DMS 273 (cell line): ENCODE measurements at regions not wholly inside any gene's neighbourhood (a gene's known extent, or its start where the extent isn't known, plus 50 kb on each side); places are given as distances from the start of the nearest gene placed in this dataset.

Experiments
- DNase-seq: peaks from one replicate; lab custom pipeline; 2025; ENCODE audit not compliant: unreplicated experiment; lab: John Stamatoyannopoulos, UW

DNA sequence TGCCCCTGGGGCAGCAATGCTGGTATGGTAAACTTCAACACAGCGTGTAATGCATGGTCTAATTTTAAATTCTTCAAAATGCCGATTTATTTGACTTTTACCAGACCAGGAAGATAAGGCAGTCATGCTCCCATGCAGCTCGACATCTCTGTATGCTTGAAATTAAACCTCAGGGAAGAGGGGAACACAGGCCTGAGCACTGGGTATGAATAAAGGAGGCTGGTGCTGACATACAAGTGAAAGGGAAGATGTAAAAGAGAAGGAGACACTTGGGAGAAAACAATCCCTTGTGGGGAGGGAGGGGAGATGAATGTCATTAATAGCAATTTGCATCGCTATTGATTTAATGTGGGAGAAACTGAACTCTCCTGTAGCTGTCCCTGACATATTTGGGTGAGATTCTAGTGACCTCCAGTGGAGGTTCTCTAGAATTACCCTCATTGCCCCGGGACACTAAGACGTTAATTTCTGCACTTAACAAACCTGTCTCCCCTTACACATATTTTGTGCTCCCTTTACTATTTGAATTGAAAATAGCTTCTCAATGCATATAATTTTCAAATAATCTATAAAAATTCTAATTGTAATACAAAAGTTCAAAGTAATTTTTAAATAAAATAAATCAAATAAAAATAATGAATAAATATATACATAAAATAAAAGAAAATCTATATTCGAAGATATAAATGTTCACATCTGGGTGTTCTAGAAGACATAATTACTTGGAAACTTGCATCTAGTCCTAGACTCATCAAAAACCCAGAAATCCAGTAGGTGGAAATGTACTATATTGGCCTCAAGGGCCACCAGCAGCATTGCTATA, 283.1 kb downstream of the LMX1A start:
- peak; percentile 80 for DNase-seq

DNA sequence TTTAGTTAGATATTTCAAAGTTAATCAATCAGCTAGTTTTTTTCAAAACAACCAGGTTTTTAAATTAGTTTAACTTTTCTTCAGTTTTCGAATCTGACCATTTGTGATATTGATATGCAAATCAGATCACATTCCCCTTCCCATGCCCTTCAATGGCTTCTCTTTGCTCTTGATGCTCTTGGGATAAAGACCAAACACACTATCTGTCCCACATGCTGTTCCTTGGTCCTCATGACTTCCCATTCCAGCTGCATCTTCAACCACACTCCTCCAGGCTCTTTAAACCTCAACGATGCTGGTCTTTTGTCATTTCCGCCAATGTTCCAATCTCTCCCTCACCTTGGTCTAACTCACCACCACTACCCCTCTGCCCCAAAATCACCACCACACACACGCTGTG, 285.8 kb downstream of the LMX1A start:
- no peak for DNase-seq

DNA sequence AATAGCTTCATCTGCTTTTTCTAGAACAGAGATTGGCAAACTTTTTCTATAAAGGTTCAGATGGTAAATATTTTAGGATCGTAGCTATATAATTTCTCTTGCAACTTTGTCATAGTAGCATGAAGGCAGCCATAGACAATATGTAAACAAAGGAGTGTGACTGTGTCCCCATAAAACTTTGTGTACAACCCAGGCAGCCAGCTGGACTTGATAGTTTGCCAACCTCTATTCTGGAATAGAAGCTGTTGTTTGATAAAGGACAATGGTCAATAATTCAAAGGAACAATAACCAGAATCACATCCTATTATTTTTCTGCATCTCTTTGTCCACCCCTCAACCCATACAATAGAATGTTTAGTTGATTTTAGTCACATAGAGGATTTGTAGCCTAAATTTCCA, 286.7 kb downstream of the LMX1A start:
- no peak for DNase-seq

DNA sequence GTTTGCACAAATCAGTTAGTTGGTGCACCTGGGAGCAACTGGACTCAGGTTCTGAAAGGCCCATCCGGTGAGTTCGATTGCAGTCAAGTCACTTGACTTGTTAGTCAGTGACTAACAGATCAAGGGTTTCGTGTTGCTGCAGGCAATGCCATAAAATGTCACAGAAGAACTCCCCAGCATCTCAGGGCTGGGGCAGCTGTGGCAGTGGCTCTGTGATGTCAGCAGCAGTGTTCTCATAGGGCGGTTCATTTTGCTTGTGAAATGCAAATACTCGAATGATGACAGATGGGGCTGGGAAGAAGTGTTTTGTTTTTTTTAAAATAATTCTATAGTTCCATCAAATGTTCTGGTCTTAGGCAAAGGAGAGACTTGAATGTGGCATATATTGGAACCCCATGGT, 287.8 kb downstream of the LMX1A start:
- DNase-seq = peak; percentile 7

DNA sequence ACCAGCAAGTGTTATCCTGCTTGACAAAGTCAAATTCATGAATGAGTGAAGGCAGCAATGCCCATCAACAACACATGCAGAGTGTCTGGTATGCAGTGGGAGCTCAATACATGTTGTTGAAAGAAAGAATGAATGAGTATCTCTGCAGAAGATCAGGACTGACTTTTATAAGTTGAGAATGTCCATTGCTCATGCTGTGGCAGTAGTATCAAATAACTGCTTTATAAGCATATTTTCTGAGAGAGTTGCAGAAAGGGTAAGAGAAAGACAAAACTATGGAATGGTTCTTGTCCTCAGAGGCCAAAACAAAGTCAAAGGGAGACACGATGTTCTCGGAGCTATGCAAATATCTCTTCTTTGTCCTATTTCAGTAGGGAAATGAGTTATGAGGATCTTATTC, 288.7 kb downstream of the LMX1A start:
- DNase-seq = no peak

DNA sequence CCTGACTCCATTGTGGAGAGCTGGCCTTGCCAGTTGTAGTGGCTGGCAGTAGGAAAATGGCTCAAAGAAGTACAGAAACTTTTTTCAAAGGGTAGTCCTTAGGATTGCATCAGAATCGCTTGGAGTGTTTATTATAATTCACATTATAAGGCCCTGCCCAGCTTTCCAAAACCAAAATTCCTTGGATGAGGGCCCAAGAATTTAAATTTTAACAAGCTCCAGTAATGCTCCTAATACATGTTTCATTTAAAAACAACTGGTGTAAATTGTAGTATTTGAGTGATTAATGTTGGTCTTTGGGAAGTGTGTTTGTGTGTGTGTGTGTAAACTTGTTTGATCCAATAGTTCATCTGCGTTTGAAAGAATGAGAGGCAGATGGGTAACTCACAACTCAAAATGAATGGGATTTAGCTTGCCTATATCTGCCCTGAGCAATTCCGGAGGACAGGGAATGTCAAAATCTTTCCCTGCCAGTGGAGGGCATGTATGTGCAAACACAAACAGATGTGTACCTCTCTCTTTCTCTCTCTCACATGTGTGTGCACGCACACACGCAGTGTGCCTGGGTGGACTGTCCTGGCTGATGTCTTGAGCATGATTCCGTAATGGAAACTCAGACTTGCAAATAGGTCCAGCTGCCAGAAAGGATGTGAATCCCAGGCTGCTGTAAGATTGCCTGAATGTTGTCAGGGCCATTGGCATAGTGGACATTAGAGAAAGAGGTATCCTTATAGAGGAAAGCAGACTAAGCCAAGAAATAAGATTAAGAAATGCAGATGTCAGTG, 293.1 kb downstream of the LMX1A start:
- DNase-seq = no peak

DNA sequence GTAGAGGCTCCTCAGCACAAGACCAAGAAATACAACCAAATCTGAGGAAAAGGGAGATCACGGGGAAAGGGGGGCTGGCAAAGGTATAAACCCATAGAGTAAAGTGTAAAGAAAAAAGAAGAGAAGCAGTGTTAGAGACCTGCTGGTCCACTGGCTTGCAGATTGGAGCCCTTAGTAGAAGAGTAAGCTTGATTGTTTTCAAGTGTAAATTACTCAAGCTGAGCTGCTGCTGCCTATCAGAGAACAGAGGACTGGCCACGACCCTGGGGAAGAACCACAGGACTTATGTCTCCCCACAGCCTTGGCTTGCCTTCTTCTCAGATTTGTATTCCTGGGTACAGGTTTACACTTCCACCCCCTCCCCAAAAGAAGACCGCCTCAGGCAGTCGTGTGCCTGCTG, 294.2 kb downstream of the LMX1A start:
- DNase-seq = no peak

DNA sequence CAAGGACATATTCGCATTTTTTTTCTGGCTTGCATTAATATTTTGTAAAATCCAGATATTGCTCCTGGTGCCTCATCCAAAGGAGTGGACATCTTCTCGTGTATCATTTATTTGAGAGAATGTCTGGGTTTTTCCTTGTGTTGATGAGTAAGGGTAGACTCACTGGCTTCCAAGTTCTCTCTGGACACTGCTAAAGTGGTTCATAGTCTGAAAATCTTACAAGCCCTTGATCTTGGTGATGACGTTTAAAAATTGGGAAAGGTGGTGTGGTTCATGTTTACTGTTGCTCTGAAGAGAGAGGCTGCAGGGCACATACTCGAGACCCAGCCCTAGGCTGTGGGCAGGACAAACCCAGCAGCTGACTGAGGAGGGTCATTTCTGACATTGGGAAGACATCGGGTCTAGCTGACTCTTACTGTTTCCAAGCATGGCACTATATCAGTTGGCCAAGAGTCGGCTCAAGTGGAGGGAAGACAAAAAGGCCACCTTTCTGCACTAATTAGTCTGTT, 296.2 kb downstream of the LMX1A start:
- DNase-seq = no peak

DNA sequence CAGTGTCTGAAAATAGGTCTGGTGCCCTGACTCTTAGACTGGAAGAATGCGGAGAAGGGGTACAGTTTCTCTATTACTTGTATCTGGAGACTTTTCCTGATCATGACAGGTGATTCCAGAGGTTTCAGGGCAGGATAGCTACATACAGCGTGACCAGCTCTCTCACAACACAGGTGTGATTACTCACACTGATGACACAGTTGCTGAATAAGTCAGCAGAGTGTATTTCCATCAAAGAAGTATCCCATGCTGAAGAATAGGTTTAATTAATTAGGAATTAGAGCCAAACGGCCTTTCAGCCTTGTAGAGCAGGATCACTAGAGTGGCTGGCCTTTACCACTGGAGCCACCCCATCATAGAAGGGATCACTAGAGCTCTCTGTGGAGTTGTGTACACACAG, 298.6 kb downstream of the LMX1A start:
- no peak for DNase-seq

DNA sequence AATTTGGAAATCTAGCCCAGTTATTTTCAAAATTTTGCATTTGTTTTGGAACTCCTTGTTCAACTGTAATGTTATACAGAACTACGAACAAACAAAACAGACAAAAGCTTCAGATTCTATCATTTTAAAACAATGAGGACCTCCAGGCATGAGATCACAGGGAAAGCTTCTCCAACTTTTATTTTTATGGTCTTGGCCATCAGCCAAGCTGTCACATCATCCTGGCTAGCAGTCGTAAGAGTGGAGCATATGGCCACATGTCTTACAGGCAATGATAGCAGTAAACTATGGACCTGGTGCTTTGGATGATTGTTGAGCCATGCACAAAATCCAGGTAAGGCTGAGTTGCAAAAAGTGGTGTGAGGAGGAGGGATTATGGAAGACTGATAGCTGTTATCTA, 299.6 kb downstream of the LMX1A start:
- peak; percentile 69 for DNase-seq

DNA sequence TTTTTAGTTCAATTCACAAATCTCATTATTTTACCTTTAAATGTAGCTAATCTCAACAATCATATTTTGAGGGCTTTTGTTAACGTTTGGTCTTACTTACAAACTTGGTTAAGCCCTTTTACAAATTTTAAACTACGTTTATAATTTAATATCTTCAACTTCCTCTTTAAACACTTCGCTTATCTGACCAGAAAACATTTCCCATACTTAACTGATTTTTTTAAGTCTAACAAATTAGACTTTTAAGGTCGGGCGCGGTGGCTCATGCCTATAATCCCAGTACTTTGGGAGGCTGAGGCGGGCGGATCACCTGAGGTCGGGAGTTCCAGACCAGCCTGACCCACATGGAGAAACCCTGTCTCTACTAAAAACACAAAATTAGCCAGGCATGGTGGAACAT, 300.9 kb downstream of the LMX1A start:
- DNase-seq = no peak

DNA sequence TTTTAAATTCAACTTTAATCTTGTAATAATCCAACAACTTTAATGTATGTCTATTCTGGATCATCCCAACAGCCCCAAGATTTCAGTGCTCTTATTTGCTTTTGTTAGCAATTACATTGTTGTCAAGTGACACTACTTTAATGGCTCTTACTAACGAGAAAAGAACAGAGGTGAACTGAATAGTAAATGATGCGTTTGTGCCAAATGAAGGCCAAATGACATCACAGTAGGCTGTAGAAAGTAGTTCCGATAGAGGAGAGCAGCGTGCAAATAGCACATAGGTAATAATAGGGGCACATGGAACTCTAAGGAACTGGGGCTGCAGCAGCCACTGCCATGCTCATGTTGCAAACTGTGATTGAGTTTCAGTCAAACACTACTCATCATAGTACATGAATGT, 301.9 kb downstream of the LMX1A start:
- no peak for DNase-seq

DNA sequence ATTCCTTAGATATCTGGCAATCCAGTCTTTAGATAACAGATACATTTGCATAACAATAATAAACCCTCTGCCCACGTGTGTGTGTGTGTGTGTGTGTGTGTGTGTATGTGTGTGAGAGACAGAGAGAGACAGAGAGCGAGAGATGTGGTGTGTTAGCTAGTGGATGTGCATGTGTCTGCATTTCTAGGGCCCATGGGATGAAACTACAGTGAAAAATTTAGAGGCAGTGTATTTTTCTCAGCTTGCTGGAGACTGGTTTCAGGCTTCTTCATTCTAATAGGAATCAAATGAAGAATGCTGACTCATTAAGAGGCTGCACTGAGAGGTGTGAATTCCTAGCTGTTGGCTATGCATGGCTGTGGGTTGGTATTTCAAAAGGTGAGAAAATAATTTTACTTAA, 303.2 kb downstream of the LMX1A start:
- no peak for DNase-seq

DNA sequence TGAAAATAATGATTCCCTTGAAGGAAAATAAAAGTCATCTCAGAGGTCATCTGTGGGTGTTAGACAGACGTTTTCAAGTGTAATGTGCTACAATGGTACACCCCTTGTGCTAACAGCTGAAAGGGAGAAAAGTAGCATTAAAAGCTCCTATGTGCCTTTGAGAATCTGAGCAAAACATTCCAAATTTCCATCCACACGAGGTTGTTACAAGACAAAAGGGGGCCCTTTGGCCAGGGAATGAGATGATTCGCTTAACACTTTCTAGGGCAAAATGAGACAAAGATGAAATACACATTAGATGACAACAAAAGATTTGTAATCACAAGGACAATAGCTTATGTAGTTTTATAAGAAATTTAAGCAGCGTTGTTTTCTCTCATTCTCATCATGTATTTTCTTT, 303.6 kb downstream of the LMX1A start:
- DNase-seq = no peak

DNA sequence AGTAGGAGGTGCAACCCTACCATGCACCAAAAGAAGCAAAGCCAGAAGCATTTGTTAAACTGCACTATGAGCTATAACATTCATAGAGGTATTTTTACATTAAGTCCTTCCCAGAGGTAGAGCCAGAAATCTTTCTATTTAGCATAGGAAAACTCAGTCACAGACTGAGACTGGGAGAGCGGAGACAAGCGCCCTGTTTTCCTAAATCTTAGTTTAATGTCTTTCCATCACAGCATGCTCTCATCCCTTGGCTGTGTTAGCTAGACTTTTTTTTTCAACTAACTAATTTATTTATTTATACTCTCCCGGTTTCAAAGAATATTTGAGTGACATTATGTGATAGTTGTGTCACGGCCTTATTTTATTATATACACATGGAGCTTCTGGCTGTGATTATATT, 304.1 kb downstream of the LMX1A start:
- no peak for DNase-seq

DNA sequence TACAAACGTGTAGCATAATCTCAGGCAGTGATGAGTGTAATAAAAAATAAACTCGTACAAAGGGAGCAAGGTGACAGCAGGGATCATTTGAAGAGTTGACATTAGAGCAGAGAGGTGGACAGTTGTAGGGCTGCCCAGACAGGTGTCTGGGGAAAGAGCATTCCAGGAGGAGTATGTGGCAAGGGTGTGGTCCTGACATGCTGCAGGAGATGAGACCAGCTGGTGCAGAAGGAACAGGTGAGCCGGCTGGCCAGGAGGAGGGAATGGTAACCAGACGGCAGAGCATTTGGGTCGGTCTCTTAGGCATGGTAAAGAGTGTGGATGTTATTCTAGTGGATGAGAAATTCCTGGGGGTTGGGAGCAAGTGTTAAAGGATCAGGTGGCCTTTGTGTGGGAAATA, 306.3 kb downstream of the LMX1A start:
- no peak for DNase-seq

DNA sequence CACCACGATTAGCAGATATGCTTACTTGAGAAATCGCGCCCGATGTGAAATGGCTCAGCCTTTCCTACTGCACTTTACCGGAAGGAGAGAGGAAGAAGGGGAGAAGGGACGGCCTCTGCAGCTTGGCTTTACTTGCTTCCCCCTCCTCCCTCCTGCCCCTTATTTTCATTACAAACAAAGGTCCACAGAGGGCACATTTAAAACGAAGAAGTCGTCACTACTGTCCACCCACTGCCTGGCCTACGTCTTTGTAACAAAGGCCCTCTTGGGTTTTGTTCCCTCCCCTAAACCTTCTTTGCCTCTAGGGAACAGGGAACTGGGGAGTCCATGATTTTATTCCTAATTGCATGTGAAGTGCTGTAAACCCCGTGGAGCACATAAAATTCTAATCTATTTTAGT, 308.5 kb downstream of the LMX1A start:
- DNase-seq = no peak

DNA sequence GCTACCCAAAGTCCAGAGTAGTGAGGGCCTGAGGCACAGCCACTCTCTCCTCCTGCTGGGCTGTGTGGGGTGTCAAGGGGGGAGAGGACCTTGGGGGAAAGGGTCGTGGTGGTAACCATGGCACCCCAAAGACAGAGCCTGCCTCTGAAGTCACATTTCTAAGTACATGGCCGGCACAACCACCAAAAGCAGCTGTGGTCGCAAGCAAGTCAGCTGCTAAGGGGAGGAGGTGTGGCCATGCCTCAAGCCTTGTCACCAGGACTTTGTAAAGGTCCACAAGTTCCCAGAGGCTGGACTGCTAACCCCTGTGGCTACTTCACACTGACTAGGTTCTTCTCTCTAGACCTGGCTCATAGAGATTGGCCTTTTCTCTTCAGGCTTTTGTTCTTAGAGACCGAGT, 310.6 kb downstream of the LMX1A start:
- no peak for DNase-seq

DNA sequence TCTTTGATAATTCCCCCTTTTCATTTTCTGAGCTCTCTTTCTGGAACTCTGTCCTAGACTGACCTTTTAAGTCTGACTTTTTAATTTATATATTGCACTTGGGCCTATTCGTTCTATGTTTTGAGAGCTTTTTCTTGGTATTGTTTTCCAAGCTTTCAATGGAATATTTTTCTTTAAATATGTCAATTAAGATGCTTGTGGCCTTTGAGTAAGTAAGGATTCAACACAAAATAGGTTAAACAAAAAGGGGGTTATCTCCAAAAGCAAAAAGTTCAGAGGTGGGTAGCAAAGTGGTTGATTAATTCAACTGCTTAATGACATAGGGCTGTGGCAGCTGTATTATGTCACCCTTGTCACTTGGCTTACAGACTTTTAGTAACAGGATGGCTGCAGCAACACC, 315.9 kb downstream of the LMX1A start:
- DNase-seq = no peak

DNA sequence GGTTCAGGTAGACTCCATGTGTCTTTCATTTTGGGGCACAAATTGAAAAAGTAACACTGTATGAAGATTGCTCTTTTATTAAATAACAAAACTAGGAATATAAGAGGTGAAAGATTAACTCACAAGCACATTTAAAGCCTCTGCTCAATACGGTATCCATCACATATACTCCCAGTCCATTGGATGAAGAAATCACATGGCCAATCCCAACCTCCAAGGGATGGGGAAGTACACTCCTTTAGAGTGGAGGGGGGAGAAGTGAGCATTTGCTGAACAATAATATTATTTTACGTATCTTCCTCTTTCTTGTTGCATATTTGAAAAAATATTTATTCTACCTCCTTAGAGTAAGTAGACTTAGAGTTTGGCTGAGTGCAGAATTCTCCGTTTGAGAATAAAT, 316.5 kb downstream of the LMX1A start:
- no peak for DNase-seq

DNA sequence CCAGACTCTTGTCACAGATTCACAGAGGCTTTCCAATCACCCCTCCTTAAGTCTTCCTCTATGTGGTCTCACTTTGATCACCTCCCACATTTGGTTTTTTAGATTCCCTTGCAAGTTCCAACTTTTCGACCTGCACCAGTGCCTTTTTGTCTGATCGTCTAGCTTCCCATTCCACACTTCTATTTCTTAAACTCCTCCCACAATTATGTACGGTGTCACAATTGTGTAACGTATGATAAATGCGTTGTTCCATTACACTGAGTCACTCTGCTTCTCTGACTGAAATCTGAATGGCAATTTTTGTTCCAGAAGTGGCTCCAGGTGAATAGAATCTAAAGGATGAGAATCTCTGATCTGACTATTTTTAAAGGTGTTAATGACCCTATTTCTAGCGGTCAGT, 320.1 kb downstream of the LMX1A start:
- DNase-seq = no peak

DNA sequence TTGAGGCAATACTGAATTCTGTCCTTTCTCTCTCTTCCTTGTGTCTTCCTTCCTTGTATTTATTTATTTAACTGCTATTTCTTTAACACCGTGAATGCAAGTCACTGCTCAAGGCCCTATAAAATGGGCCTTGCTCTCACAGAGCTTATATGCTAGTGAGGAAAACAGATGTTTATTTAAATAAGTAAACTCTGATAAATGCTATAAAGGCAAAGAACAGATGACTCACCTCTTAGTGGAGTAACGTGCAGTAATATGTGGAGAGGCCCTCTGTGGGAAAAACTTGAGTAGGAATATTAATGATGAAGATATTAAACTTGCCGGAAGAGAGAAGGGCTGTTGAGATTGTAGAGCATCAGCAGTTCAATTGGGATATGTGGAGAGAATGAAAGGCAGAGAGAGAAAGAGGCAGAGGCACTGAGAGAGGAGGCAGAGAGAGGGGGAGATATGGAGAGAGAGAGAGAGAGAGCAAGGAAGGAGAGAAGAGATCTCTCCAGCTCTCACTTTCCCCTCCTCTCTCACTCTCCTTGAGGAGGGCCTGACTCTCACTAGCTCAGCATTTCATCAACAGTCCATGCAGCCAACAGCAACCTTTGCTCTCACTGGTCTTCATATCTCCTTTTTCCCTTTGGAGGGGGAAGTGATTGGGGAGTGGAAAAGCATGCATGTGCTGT, 322.2 kb downstream of the LMX1A start:
- no peak for DNase-seq
